Dendritic cell treated with granulocyte-macrophage colony-stimulating factor and Interleukin-4, amounts not matched to agents 40 ng/mL and 50 ng/mL, for 4 days (primary cell): ENCODE measurements at regions not wholly inside any gene's neighbourhood (a gene's known extent, or its start where the extent isn't known, plus 50 kb on each side); places are given as distances from the start of the nearest gene placed in this dataset.

Experiments used
- H3K27ac Mint-ChIP-seq: one replicate; pipeline ENCODE4 v1.8.0; 2022; ENCODE audit warnings: mild to moderate bottlenecking, mixed read lengths
- H3K27me3 Mint-ChIP-seq: one replicate; pipeline ENCODE4 v1.8.0; 2022; ENCODE audit warnings: mild to moderate bottlenecking, mixed read lengths
- H3K36me3 Mint-ChIP-seq: one replicate; pipeline ENCODE4 v1.8.0; 2022; ENCODE audit warnings: low read depth, mixed read lengths
- H3K4me1 Mint-ChIP-seq: one replicate; pipeline ENCODE4 v1.8.0; 2022; ENCODE audit warnings: low read depth, mixed read lengths
- H3K4me3 Mint-ChIP-seq: one replicate; pipeline ENCODE4 v1.8.0; 2022; ENCODE audit warnings: mild to moderate bottlenecking, moderate library complexity, mixed read lengths
- H3K9me3 Mint-ChIP-seq: one replicate; pipeline ENCODE4 v1.8.0; 2022; ENCODE audit warnings: mixed read lengths
- intact Hi-C: fragments of 100-400 bp; cut with micrococcal nuclease; formaldehyde crosslinking; loops from one replicate; pipeline ENCODE4 v1.15.0; 2022

DNA sequence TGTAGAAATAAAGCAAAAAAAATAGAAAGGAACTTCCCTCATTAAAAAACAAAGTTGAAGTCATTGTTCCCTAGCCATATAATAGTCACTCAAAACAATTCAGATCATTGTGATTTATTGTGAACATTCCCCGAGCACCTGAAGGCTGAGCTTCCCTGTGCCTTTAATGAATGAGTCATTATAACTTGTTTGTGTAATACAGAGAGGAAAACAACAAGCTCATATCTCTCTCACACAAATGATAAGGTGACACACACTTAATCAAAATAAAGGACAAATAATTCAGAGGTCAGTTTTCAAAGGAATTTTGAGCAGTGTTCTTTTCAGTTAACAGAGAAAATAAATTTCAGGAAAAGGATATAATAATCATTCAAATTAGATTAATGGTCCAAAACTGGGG lies 326.2 kb downstream of the DUSP10 start:
- Mint-ChIP-seq H3K36me3 (no peaks in the 10 kb centered on the region), H3K9me3 (no peaks in the 10 kb centered on the region), H3K27ac (no peak overlapping the region), H3K27me3 (peaks cover 4% of the 10 kb centered on the region), H3K4me1 (no peaks in the 10 kb centered on the region), H3K4me3 (no peak overlapping the region)
- intact Hi-C loops: no loop called here

DNA sequence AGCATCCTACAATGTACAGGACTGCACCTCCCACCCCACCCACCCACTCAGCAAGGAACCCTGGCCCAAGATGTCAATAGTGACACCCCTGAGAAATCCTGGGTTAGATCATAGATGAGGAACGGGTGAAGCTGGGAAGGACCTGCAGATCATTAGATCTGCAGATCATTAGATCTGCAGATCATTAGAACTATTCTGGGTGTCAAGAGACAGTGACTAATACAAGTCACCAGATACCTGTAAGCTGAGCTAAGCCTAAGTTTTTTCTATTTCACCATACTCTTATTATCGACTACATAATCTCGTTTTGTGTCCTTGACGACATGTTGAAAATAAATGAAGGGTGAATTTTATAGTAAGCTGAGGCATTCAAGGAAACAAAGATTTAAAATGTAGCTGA lies 325.7 kb downstream of the DUSP10 start:
- Mint-ChIP-seq H3K27me3 (peaks cover 4% of the 10 kb centered on the region), H3K36me3 (no peaks in the 10 kb centered on the region), H3K9me3 (no peaks in the 10 kb centered on the region), H3K4me1 (no peaks in the 10 kb centered on the region), H3K4me3 (no peak overlapping the region), H3K27ac (no peak overlapping the region)
- intact Hi-C loops: no loop called here

DNA sequence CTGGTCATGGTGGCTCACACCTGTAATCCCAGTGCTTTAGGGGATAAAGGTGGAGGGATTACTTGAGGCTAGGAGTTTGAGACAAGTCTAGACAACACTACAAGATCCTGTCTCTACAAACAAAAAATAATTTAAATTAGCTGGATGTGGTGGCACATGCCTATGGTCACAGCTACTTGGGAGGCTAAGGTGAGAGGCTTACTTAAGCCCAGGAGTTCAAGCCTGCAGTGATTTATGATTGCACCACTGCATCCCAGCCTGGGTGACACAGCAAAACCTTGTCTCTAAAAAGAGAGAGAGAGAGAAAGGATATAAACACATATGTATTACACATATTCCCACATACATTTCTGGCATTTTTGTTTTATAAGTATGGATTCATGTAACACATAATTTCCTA lies 325.2 kb downstream of the DUSP10 start:
- H3K4me1 Mint-ChIP-seq: no peaks in the 10 kb centered on the region

GRCh38 chr1:221418346-221418745 lies 323.5 kb downstream of the DUSP10 start:
- Mint-ChIP-seq H3K27ac (no peak overlapping the region), H3K4me3 (no peak overlapping the region), H3K36me3 (no peaks in the 10 kb centered on the region), H3K4me1 (no peaks in the 10 kb centered on the region), H3K27me3 (peaks cover 2% of the 10 kb centered on the region), H3K9me3 (no peaks in the 10 kb centered on the region)
- intact Hi-C loops: no loop called here

More for the DNA sequence above, 325.2 kb downstream of the DUSP10 start:
- intact Hi-C loops: no loop called here
- no peak overlapping the region for H3K4me3 Mint-ChIP-seq
- H3K27me3 Mint-ChIP-seq: peaks cover 3% of the 10 kb centered on the region
- no peaks in the 10 kb centered on the region for H3K36me3 Mint-ChIP-seq
- H3K27ac Mint-ChIP-seq: no peak overlapping the region
- H3K9me3 Mint-ChIP-seq: no peaks in the 10 kb centered on the region

- H3K4me1 Mint-ChIP-seq: no peaks in the 10 kb centered on the region
- intact Hi-C loops: no loop called here
- peaks cover 1% of the 10 kb centered on the region for H3K27me3 Mint-ChIP-seq
- no peaks in the 10 kb centered on the region for H3K36me3 Mint-ChIP-seq
- no peaks in the 10 kb centered on the region for H3K9me3 Mint-ChIP-seq
- no peak overlapping the region for H3K27ac Mint-ChIP-seq
- no peak overlapping the region for H3K4me3 Mint-ChIP-seq
These were observed 322.3 kb downstream of the DUSP10 start for GRCh38 chr1:221419513-221420095.

GRCh38 chr1:221429264-221429663 lies 312.6 kb downstream of the DUSP10 start:
- Mint-ChIP-seq H3K4me3 (no peak overlapping the region), H3K9me3 (peaks cover 38% of the 10 kb centered on the region), H3K36me3 (no peaks in the 10 kb centered on the region), H3K27me3 (no peaks in the 10 kb centered on the region), H3K4me1 (no peaks in the 10 kb centered on the region), H3K27ac (no peak overlapping the region)
- intact Hi-C loops: no loop called here

GRCh38 chr1:221430152-221430960 lies 311.5 kb downstream of the DUSP10 start:
- Mint-ChIP-seq H3K27me3 (no peaks in the 10 kb centered on the region), H3K9me3 (peaks cover 31% of the 10 kb centered on the region), H3K36me3 (no peaks in the 10 kb centered on the region), H3K27ac (no peak overlapping the region), H3K4me1 (no peaks in the 10 kb centered on the region), H3K4me3 (no peak overlapping the region)
- intact Hi-C loops: loop anchor here (10.0 kb wide), 1 partner anchor 226 kb away; no protein-coding TSS in a partner anchor

GRCh38 chr1:221431068-221431651 lies 310.7 kb downstream of the DUSP10 start:
- Mint-ChIP-seq H3K27me3 (no peaks in the 10 kb centered on the region), H3K36me3 (no peaks in the 10 kb centered on the region), H3K4me3 (no peak overlapping the region), H3K4me1 (no peaks in the 10 kb centered on the region), H3K27ac (no peak overlapping the region), H3K9me3 (peaks cover 23% of the 10 kb centered on the region)
- intact Hi-C loops: loop anchor here (10.0 kb wide), 1 partner anchor 226 kb away; no protein-coding TSS in a partner anchor

DNA sequence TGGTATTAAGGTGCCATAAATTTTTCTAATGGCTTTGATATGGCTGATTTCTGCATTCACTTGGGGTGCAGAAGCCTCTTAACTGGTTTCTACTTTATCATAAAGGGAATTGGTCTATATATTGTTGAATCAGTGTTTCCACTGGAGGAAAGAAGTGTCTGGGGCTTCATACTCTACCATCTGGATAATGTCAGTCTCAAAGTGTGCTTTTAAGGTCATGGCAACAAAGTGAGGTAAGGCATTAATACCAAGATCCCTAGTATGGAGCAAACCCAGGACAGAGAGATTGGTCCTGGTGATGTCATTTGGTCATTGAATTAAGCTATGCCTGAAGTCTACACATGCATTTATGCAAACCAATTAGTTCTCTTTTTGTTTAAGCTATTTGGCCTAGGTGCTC lies 309.9 kb downstream of the DUSP10 start:
- intact Hi-C loops: loop anchor here (10.0 kb wide), 1 partner anchor 227 kb away; no protein-coding TSS in a partner anchor
- no peaks in the 10 kb centered on the region for H3K36me3 Mint-ChIP-seq
- H3K27me3 Mint-ChIP-seq: no peaks in the 10 kb centered on the region
- no peak overlapping the region for H3K27ac Mint-ChIP-seq
- H3K4me1 Mint-ChIP-seq: no peaks in the 10 kb centered on the region
- peaks cover 15% of the 10 kb centered on the region for H3K9me3 Mint-ChIP-seq
- H3K4me3 Mint-ChIP-seq: no peak overlapping the region

GRCh38 chr1:221435504-221435904 lies 306.4 kb downstream of the DUSP10 start:
- intact Hi-C loops: loop anchor here (1.0 to 10.0 kb wide), 3 partner anchors 231 to 625 kb away; no protein-coding TSS in a partner anchor
- Mint-ChIP-seq H3K4me1 (peaks cover 9% of the 10 kb centered on the region), H3K4me3 (no peak overlapping the region), H3K27ac (no peak overlapping the region), H3K36me3 (no peaks in the 10 kb centered on the region), H3K27me3 (no peaks in the 10 kb centered on the region), H3K9me3 (no peaks in the 10 kb centered on the region)

DNA sequence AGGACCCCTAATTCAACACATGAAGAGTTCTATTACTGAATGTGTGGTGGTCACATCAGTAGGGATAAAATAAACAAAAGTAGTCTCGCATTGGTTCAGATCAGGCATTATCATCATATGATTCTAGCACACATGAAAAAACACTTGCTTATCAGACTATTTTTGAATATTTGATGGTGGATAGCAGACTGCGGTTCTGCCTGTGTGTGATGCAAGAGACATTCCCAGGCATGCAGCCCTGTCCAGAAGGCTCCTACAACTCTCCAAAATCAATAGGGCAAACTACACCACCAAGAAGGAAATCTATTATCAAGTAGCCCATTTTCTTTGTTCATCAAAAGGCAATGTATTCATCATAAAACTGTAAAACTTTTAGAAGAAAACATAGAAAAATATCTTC lies 304.7 kb downstream of the DUSP10 start:
- H3K36me3 Mint-ChIP-seq: no peaks in the 10 kb centered on the region
- H3K4me1 Mint-ChIP-seq: peaks cover 9% of the 10 kb centered on the region
- no peak overlapping the region for H3K27ac Mint-ChIP-seq
- H3K27me3 Mint-ChIP-seq: peaks cover 2% of the 10 kb centered on the region
- H3K9me3 Mint-ChIP-seq: no peaks in the 10 kb centered on the region
- intact Hi-C loops: loop anchor here (10.0 kb wide), 1 partner anchor 232 kb away; no protein-coding TSS in a partner anchor
- no peak overlapping the region for H3K4me3 Mint-ChIP-seq

- no peaks in the 10 kb centered on the region for H3K9me3 Mint-ChIP-seq
- H3K36me3 Mint-ChIP-seq: no peaks in the 10 kb centered on the region
- intact Hi-C loops: loop anchor here (10.0 kb wide), 1 partner anchor 233 kb away; no protein-coding TSS in a partner anchor
- H3K4me1 Mint-ChIP-seq: peaks cover 9% of the 10 kb centered on the region
- H3K27me3 Mint-ChIP-seq: peaks cover 2% of the 10 kb centered on the region
- no peak overlapping the region for H3K4me3 Mint-ChIP-seq
- no peak overlapping the region for H3K27ac Mint-ChIP-seq
These were observed 304.0 kb downstream of the DUSP10 start for GRCh38 chr1:221437926-221438325.

DNA sequence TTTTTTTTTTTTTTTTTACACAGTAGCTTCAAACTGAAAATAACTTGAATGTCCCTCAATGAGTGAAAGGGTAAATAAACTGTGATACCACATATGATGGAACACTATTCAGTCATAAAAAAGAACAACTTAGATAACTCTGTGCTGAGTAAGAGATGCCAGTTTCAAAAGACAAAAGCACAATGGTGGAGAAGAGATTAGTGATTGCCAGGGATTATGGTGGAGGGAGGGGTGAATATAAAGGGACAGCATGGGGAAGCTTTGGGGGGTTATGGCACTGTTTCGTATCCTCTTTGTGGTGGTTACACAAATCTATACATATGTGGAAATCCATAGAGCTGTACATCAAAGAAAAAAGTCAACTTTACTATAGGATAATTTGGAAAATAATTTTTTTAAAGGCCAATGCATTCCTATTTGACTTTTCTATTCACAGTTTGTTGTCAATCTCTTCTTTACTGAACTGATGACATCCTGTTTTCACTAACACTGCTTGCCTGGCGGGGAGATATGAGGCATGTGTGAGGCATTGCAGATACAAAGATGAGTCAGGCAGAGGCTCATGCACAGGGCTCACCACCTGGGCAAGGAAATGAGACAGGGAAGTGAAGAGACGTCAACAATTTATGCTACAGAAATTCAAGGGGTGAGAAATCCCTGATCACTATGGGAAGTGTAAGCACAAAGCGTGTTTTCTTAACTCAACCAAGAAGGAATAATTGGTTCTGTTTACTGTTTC lies 302.7 kb downstream of the DUSP10 start:
- Mint-ChIP-seq H3K4me1 (peaks cover 9% of the 10 kb centered on the region), H3K9me3 (no peaks in the 10 kb centered on the region), H3K4me3 (no peak overlapping the region), H3K27ac (peak overlapping the region; percentile 33), H3K36me3 (no peaks in the 10 kb centered on the region), H3K27me3 (peaks cover 2% of the 10 kb centered on the region)
- intact Hi-C loops: loop anchor here (10.0 kb wide), 1 partner anchor 234 kb away; no protein-coding TSS in a partner anchor
